ENCODE measurements at regions not wholly inside any gene's neighbourhood (a gene's known extent, or its start where the extent isn't known, plus 50 kb on each side); places are given as distances from the start of the nearest gene placed in this dataset.

DNA sequence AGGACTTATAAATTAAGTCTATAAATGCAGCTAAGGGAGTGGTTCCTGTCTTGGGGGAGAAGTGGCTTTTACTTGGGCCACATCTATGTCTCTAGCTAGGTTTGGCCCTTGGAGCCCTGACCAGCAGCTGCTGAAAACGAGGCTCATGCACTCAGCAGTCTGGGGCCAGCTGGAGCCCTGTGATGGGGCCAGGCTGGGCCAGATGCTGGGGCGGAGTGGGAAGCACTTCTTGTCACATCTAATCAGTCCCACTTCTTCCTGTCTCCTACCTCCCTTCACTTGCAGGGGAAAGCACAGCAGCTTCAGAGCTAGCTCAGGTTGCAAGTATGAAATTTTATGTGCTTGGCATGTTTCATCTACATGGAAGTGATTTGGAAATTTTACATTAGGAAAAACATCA lies 209.9 kb upstream of the ROPN1 start:
- Histone ChIP-seq H3K27ac (ENCODE audit: low read depth in 1 of 2, low read length in 2 of 2) (no peak overlapping the region), H4K20me1 (ENCODE audit: insufficient read depth, low read length) (no peaks in the 10 kb centered on the region), H3K27me3 (ENCODE audit: control insufficient read depth in 2 of 2, insufficient read depth in 2 of 2, low read length in 2 of 2) (peaks cover 0 to 3% of the 10 kb centered on the region in 2 donors), H2AFZ (ENCODE audit: insufficient read depth, low read depth, low read length, poor library complexity, severe bottlenecking) (no peak overlapping the region), H3K9me3 (replicated peaks in 1 of 2; ENCODE audit: control insufficient read depth in 1 of 2, insufficient read depth in 1 of 2, low read length in 2 of 2) (no peaks in the 10 kb centered on the region), H3K4me2 (replicated peaks; ENCODE audit: extremely low read depth, low read length, poor library complexity, severe bottlenecking) (no peak overlapping the region), H3K79me2 (ENCODE audit: insufficient read depth, low read length) (no peaks in the 10 kb centered on the region), H3K4me3 (replicated peaks in 1 of 3; ENCODE audit: low read depth in 2 of 3, low read length in 3 of 3) (no peak overlapping the region), H3K9ac (ENCODE audit: insufficient read depth, low read length, poor library complexity, severe bottlenecking) (no peak overlapping the region), H3K4me1 (ENCODE audit: control insufficient read depth in 1 of 2, insufficient read depth in 2 of 2, low read length in 2 of 2) (no peaks in the 10 kb centered on the region), H3K36me3 (replicated peaks in 1 of 2; ENCODE audit: control insufficient read depth in 1 of 2, insufficient read depth in 2 of 2, low read length in 2 of 2) (no peaks in the 10 kb centered on the region)
- Mint-ChIP-seq H3K36me3 (no peaks in the 10 kb centered on the region), H3K9me3 (peaks cover 0 to 3% (median 0%) of the 10 kb centered on the region in 7 donors), H3K4me1 (no peaks in the 10 kb centered on the region), H3K27me3 (ENCODE audit: low read depth in 3 of 3) (peaks cover 5 to 10% (median 8%) of the 10 kb centered on the region in 3 donors), H3K27ac (no peak overlapping the region), H3K4me3 (no peak overlapping the region)
- TF ChIP-seq, protein P1, sequence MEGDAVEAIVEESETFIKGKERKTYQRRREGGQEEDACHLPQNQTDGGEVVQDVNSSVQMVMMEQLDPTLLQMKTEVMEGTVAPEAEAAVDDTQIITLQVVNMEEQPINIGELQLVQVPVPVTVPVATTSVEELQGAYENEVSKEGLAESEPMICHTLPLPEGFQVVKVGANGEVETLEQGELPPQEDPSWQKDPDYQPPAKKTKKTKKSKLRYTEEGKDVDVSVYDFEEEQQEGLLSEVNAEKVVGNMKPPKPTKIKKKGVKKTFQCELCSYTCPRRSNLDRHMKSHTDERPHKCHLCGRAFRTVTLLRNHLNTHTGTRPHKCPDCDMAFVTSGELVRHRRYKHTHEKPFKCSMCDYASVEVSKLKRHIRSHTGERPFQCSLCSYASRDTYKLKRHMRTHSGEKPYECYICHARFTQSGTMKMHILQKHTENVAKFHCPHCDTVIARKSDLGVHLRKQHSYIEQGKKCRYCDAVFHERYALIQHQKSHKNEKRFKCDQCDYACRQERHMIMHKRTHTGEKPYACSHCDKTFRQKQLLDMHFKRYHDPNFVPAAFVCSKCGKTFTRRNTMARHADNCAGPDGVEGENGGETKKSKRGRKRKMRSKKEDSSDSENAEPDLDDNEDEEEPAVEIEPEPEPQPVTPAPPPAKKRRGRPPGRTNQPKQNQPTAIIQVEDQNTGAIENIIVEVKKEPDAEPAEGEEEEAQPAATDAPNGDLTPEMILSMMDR (IDR thresholded peaks at IDR 0.05), result no peak
- intact Hi-C loops (cut with micrococcal nuclease), result no loop called here
- no peak for DNase-seq
- 33% methylated on average over 2 of the region's 2 CpGs for WGBS (ENCODE audit: insufficient coverage)

DNA sequence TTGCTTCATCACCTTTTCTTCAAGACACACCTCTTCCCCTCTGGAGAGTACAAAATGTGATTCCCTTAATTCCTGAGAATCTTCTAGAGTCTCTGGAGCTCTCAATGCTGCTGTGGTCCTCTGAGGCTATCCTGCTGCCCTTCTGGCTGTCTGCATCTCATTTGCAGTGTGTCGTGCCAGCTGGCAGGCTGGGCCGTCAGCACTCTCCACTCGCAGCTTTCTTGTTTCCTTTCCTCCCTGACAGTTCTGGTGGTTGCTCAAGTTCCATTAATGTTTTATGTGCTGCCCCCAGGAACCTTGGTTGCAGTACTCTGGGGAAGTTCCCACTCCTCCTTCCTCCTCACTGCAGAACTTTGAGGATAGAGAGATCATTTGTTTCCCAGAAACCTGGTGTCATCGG lies 210.8 kb upstream of the ROPN1 start:
- no peak overlapping the region for H2AFZ ChIP-seq (ENCODE audit: insufficient read depth, low read depth, low read length, poor library complexity, severe bottlenecking)
- H3K4me1 Mint-ChIP-seq, result no peaks in the 10 kb centered on the region
- H3K9ac ChIP-seq (ENCODE audit: insufficient read depth, low read length, poor library complexity, severe bottlenecking), result no peak overlapping the region
- no peaks in the 10 kb centered on the region for H4K20me1 ChIP-seq (ENCODE audit: insufficient read depth, low read length)
- no peak overlapping the region for H3K4me3 Mint-ChIP-seq
- H3K4me3 ChIP-seq (replicated peaks in 1 of 3; ENCODE audit: low read depth in 2 of 3, low read length in 3 of 3), result no peak overlapping the region
- H3K27me3 ChIP-seq (ENCODE audit: control insufficient read depth in 2 of 2, insufficient read depth in 2 of 2, low read length in 2 of 2), result peaks cover 0 to 3% of the 10 kb centered on the region in 2 donors
- WGBS (ENCODE audit: insufficient coverage), result 67% methylated on average over 4 of the region's 4 CpGs
- no peak overlapping the region for H3K27ac Mint-ChIP-seq
- H3K9me3 Mint-ChIP-seq, result no peaks in the 10 kb centered on the region
- TF ChIP-seq, protein P1 (IDR thresholded peaks at IDR 0.05), result no peak
- H3K36me3 Mint-ChIP-seq, result no peaks in the 10 kb centered on the region
- no peak for DNase-seq
- no peaks in the 10 kb centered on the region for H3K9me3 ChIP-seq (replicated peaks in 1 of 2; ENCODE audit: control insufficient read depth in 1 of 2, insufficient read depth in 1 of 2, low read length in 2 of 2)
- intact Hi-C loops (cut with micrococcal nuclease), result no loop called here
- no peak overlapping the region for H3K4me2 ChIP-seq (replicated peaks; ENCODE audit: extremely low read depth, low read length, poor library complexity, severe bottlenecking)
- no peaks in the 10 kb centered on the region for H3K36me3 ChIP-seq (replicated peaks in 1 of 2; ENCODE audit: control insufficient read depth in 1 of 2, insufficient read depth in 2 of 2, low read length in 2 of 2)
- H3K27me3 Mint-ChIP-seq (ENCODE audit: low read depth in 3 of 3), result peaks cover 5 to 8% (median 8%) of the 10 kb centered on the region in 3 donors
- H3K27ac ChIP-seq (ENCODE audit: low read depth in 1 of 2, low read length in 2 of 2), result no peak overlapping the region
- H3K79me2 ChIP-seq (ENCODE audit: insufficient read depth, low read length), result no peaks in the 10 kb centered on the region
- no peaks in the 10 kb centered on the region for H3K4me1 ChIP-seq (ENCODE audit: control insufficient read depth in 1 of 2, insufficient read depth in 2 of 2, low read length in 2 of 2)

All from CD14-positive monocyte (primary cell).